HG03432 (cell line): ENCODE measurements at regions not wholly inside any gene's neighbourhood (a gene's known extent, or its start where the extent isn't known, plus 50 kb on each side); places are given as distances from the start of the nearest gene placed in this dataset.
"Not testable (repeated sequence)": the region's sequence is repeated elsewhere in the genome, so short reads cannot be mapped to it uniquely, and the experiment has no call there.

Experiments used
- ATAC-seq: cut with Tn5 transposase; IDR thresholded peaks from one replicate; pipeline ENCODE4 v1.9.1; 2021; ENCODE audit warnings: mild to moderate bottlenecking, moderate library complexity; ENCODE audit not compliant: unreplicated experiment

GRCh38 chr7:83739527-83739926 is 90.6 kb upstream of the SEMA3E start:
- ATAC-seq: no peak

DNA sequence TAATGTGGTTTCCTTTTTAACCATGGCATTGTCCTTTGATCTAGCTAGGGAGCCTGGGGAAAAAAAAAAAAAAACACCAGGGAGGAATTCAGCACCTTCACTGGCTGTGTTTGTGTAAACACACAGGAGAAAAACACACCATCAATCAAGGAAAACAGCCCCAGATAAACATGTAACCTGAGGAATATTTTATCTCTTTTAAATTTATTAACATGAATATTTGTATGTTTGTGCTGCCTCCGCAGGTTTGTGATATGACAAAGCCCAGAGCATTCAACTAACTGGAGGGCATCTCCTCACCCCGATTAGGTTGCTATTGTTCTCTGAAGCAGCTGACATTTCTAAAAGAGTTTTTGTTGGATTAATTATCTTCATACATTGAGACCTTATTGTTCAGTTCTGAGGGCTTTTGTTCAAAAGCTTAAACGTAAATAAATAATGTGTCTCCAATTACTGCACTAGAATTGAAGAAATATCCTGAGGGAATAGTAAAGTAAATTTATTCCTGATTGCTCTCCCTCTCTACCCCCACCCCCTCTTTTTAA is 89.4 kb upstream of the SEMA3E start:
- no peak for ATAC-seq

GRCh38 chr7:83732305-83732704 is 83.4 kb upstream of the SEMA3E start:
- ATAC-seq: no peak

DNA sequence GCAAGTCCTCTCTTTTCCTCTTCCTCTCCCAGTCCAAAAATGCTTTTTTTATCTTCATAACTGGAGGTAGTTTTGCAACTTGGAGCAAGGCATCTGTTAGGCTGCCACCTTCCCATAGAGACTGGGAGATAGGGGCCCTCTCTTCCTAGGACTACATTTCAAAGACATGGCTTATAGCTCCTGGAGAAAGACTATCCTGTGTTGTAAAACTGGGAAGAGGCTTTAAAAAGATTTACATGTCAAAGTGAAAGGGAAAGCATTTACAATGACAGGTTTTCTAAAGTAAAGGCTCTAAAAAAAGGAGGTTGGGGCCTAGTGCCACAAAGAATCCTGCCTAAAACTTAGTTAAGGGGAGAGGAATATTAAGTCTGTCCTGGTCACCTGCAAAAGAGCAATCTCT is 82.2 kb upstream of the SEMA3E start:
- no peak for ATAC-seq

DNA sequence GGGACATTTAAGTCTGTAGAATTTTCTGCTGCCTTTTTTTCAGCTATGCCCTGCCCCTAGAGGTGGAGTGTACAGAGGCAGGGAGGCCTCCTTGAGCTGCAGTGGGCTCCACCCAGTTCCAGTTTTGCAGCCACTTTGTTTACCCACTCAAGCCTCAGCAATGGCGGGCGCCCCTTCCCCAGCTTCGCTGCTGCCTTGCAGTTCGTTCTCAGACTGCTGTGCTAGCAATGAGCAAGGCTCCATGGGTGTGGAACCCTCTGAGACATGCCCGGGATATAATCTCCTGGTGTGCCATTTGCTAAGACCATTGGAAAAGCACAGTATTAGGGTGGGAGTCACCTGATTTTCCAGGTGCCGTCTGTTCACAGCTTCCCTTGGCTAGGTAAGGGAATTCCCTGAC is 68.0 kb upstream of the SEMA3E start:
- not testable (repeated sequence) for ATAC-seq

- ATAC-seq: peak; percentile 66
Measured at GRCh38 chr7:83708531-83708930, 59.6 kb upstream of the SEMA3E start.

DNA sequence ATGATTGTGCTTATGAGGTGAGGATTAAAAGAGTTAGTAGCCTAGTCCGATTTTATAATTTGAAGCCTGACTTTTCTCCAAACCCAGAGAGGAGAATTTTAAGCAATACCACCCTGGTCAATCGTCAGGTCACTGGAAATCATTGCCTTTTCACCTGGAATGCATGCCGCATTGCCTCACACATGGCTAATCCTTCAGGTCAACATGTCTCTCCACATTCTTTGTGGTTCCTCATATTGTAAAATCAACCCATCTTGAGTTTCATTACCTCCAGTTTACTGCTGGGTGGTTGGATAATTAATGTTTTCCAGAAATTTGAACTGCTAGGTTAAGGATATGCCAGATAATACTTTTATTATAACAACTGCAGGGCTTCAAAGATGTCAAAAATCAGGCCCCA is 55.6 kb upstream of the SEMA3E start:
- ATAC-seq: no peak

GRCh38 chr7:83702446-83702845 is 53.5 kb upstream of the SEMA3E start:
- ATAC-seq: no peak

DNA sequence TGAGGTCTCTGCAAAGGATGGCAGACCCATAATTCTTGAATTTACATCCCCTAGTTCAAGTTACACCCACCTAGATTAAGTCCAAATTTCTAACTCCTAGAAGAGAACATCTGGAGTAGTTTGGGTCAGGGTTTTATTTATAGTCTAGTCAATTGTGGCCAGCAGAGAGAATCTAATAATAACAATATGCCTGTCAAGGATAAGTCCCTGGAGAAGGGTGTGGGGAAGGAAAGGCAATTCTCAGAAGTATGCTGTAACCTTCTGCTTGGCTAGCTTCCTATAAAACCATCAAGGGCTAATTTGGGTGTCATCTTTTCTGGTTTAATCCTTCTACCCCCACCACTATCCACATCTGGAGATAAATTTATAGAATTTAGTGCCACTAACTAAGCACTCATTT is 52.8 kb upstream of the SEMA3E start:
- no peak for ATAC-seq
